Activated gamma-delta T cell treated with Interleukin-2 at 50 U/mL for 16 hours (primary cell): ENCODE measurements at regions not wholly inside any gene's neighbourhood (a gene's known extent, or its start where the extent isn't known, plus 50 kb on each side); places are given as distances from the start of the nearest gene placed in this dataset.

Source experiments
- DNase-seq: peaks from one replicate; pipeline ENCODE4 v3.0.0-alpha.2; 2020

DNA sequence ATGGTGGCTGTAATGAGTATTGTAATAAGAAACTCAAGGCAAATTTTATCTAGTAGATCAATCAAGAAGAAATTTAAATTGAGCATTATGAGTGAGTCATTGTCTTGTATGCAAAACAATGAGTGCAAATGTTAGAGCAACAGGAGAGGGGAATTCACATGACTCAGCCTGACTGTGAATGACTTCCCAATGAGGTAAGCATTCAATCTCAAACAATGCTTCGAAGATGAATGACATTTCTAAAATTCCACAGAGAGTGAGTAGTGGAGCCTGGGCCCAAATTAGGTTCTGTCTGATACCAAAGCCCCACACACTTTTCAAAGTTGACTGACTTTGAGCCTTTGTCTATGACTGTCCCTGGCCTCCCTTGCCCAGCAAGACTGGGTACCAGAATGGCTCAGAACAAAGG is 738.0 kb downstream of the PTPRU start:
- DNase-seq = no peak

DNA sequence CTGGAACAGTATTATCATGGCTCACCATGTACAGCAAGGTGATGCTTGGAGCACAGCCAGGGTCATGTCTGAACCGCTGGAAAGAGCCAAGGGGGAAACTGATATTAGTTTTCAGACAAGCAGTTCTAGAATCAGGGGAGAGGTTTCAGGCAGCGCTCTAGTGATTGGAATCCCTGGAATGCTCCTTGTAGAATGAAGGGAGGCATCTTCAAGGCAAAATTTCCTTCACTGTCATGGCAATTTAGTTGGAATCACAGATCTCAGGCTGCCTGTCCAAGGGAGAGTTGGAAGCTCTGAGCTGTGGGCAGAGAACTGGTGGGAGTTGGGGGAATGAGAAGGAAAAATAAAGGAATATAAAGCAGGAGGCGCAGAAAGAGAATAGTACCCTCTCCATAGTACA is 737.1 kb downstream of the PTPRU start:
- DNase-seq = no peak

DNA sequence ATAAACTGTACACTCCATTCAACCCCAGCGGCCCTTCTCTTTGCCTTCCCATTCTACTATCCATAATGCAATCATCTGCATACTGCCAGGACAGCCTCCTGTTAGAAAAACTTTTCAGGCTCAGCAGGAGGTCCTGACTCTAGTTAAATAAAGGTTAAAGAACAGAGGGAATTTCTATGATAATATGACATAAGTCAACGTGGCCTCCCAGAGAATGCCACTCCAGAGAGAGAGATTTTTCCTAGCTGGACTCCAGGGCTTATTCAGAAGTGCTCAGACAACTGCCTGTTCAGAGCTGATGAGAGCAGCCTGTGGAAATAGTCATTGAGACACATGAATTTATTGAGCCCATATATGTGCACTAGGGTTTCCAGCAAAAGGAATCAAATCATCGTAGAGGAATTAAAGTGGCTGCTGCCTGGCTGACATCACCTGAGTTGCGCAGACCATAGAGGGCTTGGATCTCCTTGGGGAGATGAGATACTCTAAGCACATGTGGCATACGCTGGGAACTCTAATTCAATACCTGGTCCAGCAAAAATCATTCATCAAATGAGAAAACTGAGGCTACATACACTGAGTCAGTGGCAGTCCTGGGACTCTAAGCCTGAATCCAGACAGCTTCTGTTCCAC is 736.2 kb downstream of the PTPRU start:
- no peak for DNase-seq

DNA sequence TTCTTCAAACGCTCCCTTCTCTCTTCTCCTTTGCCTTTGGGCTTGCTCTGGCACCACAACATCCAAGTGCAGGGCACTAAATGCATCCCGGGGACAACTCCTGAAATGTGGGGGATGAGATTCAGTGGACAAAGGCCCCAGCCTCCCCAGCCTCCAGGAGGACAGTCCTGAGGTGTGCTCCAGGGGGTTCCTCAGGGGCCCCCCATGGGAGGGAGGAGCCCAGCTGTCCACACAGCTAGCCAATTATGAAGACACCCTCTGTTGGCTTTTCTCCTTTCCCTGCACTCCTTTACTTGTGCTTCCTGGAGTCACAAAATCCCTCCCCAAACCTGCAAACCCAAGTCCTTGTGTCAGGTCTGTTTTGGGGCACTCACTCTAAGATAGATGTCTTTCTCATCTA is 735.4 kb downstream of the PTPRU start:
- no peak for DNase-seq

DNA sequence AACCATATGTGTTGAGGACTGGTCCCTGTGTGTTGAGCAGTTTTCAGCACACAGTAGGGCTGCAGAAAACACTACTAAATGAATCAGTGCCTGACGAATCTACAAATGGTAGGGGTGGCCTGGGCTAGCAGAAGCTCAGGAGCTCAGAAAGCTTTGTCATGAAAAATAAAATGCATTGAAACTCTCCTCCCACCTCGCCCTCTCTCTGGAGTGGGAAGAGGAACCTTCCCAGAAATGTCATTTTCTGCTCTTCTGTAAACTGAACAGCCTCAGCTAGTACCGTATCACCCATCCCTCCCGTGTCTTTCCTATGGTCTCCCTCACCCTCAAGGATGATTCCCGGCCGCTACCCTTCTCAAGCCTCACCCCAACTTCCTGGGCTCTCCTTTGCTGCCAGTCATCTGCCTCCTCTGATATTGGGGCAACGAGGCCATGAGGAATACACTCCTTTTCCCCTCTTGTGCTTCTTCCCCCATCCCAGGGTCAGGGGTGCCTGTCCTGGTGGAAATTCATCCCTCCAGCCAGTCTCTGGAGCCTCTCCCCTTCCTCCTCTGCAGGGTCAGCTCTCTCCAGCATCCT is 734.5 kb downstream of the PTPRU start:
- no peak for DNase-seq

DNA sequence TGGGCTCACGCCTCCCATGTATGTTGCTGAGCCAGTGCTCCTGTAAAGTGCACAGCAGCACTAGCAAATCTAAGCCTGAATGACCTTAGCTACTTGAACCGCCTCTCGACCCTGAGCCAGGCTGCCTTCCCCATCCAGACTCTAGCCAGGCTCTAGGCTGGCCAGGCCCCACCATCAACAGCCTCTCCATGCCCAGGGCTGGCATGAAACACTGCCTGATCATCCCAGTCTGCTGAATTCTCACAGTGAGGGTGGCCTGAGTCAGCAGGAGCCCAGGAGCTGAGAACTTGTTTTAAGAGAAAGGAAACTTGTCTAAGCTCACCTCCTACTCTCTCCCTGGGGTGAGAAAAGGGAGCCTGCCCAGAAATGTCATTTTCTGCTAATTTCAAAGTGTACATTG is 733.3 kb downstream of the PTPRU start:
- no peak for DNase-seq

DNA sequence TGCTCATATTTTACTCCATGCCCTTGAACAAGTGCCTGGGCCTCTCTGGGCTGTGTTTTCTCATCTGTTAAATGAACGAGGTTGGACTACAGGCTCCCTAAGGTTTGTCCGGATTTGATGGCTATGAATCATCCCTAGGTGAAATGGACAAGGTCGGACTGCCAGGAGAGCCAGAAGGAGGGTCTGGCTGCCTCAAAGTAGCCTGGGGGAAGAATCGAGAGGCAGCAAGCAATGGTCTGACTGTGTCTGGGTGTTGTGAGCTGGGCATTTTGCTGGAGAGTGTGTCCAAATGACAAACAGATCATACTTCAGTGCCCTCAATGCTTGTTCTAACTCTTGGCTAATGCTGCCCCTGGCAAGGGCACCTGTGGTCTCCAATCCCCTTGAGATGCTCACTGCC is 730.9 kb downstream of the PTPRU start:
- no peak for DNase-seq

DNA sequence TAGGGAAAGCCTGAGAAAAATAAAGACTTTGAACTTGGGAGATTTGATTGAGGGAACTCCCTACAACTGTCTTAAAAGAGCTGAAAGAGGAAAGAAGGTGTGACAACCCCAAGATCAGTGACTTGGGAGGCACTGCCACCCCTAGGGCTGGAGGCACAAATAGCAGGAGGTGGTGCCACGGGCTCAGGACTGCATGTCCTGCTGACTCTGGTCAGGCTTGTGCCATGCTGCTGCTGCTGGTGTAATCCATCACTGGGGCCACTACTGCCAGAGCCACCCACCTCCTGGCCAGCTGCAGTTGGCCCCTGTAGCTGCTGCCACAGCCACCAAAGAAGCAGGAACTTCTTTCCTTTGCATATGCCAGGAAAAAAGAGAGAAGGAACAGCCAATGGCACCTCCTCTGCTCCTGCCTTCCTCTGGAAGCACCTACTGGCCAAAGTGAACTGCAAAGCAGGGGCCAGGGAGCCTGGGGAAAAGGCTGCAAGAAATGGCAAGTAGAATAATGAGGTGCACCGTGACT is 730.3 kb downstream of the PTPRU start:
- DNase-seq = no peak

DNA sequence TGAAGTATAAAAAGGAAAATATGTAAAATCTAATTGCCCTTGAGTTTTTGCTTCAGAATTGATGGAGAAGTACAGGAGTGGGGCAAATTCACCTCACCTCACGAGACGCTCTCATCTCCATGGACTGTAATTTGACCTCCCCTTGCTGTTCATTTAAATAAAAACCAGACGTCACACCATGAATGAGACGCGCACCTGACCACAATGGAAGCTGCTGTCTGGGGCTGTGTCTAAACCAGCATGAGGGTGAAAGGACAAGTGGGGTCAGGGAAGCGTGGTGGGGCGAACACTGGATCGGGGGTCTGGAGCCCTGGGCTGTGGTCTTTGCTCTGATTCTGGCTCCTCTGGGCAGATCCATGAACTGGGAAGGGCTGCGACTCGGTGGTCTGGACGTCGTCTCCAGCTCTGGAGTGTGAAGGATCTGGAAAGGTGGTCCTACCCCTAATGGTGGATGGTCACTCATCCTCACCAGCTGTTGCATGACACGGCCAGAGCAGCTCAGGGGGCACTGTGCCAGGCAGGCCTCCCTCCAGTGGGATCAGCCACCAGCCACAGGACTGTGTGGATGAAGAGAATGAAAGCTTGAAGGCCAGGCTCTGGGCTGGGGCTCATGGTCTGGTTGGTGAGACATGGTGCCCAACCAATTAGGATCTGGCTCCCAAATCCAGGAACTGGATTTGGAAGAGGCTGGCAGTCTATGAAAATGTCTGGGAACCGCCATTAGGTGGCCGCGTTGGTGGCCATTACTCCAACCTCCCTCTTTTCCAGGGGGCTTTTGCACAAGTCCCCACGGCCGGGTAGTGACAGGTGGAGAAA is 728.6 kb downstream of the PTPRU start:
- DNase-seq = no peak

DNA sequence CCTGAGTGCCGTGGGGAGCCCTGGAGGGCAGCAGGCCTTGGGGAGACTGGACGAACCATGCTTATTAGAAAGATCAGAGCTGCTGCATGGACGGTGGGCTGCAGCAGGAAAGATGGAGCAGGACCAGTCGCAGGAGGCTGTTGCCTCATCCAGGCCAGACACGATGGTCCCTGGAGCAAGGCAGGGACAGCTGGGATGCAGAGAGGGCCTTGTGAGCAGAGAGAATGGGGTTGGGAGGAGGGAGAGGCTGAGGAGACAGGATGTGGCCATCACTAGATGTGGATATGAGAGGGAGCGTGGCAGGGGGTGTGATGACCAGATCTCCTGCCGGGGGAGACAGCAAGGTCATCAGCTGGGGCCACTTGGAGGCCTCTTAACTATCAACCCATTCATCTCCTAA is 727.6 kb downstream of the PTPRU start:
- no peak for DNase-seq

DNA sequence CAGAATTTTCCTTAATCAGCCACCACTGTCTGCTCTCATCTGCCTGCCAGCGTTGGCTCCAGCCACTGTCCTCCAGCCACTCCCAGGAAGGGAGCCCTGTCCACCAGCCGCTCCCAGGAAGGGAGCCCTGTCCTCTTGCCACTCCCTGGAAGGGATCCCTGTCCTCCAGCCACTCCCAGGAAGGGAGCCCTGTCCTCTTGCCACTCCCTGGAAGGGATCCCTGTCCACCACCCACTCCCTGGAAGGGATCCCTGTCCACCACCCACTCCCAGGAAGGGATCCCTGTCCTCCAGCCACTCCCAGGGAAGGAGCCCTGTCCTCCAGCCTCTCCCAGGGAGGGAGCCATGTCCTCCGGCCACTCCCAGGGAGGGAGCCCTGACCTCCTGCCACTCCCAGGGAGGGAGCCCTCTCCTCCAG is 726.5 kb downstream of the PTPRU start:
- no peak for DNase-seq

DNA sequence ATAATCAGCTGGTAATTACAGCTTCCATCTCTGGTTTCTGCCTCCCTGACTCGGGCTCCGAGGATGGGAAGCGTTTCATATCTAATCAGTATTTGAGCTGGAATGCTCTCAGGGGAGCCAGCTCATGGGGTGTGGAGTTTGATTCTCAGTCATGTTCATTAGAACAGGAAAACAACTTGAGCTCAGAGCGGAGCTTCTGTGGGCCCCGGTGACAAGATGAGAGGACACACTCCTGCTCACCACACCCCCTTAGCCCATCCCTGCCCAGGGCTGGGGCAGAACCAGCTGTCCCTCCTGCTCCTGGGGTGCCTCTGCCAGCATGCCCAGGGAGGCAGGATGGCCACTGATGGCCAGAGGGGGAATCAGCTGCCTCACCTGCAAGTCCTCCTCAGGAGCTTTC is 726.0 kb downstream of the PTPRU start:
- DNase-seq = no peak

DNA sequence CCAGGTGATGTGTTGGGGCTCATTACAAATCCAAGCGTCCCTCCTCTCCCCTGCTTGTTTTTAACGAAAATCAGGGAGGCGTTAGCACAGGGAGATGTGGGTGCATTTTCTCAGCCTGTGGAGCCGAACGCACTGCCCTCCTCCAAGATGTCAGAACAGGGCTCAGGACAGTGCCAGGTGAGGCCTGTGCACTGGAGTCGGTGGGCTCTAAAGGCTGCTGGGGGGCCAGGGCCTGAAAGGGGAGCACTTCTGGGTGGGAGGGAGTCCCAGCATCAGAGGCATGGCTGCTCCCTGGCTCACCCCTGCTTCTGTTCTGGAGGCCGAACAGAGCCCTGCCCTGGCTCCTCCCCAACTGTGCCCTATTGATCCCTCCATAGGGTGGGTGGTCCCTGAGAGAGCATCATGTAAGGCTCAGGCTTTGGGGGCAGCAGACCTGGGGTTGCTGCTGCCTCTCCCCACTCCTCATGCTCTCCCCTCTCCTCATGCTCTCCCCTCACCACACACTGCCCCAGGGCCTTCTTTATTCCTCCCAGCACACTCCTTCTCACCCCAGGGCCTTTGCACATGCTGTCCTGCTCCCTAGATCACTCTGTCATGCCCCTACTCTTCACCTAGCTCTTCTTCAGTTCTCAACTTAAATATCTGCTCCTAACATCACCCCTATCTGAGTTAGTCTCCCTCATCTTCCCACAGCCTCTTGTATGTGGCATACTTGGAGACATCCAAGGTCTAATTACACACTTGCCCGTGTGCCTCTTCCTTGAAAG is 725.2 kb downstream of the PTPRU start:
- DNase-seq = no peak

DNA sequence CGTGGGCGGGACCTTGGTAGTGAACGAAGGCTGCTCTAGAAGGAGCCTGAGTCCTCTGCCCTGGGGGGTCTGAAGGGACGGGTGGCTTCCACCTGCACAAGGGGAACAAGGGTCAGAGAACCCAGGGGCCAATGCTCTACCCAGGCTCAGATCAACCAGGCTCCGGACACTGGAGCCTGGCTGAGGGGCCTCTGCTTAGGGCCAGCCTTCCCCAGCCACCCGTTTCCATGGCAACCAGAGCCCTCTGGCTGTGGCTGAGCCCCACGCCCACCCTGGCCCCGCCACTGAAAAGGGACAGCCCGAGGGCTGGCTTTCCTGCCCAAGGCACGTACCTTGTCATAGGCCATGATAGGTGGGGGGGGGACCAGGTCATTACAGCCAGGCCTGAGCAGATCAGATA is 724.6 kb downstream of the PTPRU start:
- no peak for DNase-seq

DNA sequence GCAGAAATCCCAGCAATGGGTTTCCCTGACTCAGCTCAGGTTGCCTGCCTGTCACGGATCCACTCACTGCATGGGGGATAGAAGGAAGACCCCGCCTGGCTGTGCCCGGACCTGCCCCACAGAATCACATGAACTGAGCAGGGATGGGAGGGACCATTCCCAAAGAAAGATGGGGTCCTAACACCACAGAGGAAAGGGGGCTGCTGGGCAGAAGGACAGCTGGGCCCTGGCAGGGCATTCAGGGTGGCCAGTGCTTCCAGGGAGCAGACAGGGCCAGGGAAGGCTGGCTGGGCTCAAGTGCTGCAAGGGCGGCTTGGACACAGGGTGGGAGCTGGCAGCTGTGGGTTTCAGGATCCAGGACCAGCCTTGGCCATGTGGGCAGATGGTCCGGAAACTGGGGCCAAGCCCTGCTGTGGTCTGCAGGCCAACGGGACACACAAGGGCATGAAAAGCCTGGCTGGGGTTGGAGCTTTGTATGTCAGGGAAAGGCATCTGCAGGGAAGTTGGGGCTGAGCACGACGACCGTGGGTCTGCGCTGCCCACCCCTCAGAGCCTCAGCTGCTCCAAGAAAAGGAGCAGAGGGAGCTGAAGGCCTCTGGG is 723.9 kb downstream of the PTPRU start:
- no peak for DNase-seq

DNA sequence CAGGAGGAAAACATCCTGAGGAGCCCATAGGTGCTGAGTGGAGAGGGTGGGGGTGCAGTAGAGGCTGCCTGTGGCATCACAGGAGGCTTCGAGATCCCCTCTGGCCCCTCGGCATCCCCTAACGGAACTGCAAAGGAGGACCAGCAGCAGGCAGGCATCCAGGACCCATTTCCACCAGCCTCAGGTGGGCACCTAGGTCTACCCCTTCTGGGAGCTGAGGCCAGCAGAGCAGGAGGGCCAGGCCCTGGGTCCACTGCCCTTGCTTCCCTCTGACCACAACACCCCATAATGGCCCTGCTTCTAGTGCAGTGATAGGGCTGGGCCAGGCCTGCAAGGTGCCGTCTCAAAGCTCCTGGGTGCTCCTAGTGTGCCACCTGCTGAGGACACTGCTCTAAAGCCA is 723.0 kb downstream of the PTPRU start:
- no peak for DNase-seq

DNA sequence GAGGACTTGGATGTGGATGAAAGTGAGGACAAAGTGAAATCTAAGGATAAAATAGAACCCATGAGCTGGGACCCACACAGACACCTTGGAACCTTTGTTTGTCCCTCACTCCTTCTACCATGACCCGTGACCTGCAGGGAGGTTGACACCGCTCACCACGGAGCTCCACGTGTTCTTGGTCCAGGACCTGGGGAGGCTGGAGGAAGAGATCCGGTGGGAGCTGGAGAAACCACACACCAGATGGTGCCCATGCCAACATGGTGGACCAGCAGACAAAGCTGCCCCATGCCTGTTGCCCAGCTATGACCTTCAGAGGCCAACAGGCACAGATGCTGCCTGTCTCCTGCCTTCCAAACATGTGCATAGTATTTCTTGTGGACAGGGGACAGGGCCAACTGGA is 721.9 kb downstream of the PTPRU start:
- no peak for DNase-seq

DNA sequence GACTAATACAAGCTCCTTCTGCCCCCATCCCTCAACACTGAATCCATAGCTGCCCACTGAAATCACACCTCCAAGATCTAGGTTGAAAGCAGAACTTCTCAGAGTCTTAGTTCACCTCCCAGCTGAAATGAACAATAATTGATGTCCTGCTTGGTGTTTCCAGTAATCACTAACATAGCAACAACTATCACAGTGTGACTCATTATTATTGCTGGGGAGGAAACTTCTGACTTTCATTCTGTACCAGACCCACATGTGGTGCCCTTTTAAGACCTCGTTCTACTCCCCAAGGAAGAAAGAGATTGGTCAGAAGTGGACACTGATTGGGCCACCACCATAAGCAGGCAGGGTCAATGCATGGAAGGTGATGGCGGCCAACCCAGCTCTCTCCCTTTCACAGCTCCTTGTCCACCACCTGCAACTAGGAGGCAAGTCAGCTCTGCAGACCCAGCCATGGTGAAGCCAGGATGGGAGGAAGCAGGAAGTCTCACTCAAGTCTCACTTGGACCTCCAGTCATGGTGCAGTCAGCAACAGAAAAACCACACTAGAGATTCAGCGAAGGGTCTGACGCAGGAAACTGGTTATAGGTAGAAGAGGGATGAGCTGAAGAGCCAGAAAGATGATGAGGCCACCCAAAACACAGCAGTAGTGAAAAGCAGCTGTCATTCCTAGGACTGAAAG is 720.2 kb downstream of the PTPRU start:
- no peak for DNase-seq

DNA sequence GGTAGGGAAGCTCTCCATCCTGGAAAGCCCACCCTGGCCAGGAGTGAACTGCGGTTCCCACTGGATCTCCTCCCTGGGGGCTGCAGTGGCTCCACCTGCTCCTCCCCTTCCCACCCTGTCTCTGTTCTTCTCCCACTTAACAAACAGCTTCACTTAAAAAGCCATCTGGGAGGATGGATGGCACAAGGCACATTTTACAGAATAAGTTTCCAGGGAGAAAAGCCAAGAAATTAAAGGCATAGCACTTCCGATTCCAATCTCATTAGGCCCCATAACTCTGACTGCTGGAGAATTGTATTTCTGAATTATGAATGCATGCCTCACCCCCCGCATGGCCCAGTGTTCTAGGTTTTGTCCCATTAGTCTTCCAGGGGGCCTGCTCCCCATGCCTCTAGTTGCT is 718.3 kb downstream of the PTPRU start:
- DNase-seq = no peak

DNA sequence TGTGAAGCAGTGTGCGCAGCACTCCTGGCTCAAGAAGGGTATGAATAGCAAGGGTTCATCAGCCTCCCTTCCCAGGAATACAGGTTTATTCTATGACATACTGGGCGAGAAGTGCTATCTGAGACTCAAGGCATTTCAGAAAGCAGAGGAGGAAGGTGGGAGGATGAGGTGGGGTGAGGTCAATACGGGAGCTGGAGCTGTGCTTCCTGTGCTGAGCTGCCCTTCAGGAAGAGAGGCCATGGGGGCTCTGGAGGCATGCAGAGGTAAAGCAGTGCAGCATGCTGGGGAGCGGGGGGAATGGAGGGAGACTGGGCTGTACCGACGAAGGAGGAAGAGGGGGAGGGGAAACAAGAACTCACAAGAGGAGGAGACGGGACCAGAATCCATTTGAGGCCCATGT is 717.6 kb downstream of the PTPRU start:
- DNase-seq = no peak

DNA sequence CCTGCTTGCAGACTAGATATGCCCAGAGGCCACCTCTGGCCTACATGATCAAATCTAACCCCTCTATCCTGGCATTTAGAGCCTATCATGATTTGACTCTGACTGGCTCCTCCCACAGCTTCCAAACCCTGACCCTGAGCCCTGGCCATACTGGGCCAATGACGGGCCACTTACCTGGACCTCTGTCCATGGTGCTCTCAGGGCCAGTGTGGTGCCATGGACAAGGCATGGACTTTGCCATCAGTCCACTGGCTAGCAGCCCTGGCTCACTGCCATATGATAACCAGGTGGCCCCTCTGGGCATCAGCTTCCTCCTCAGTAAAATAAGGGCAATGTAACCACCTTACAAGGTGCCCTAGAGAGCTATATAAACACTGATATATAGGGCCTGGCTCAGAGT is 713.4 kb downstream of the PTPRU start:
- no peak for DNase-seq

DNA sequence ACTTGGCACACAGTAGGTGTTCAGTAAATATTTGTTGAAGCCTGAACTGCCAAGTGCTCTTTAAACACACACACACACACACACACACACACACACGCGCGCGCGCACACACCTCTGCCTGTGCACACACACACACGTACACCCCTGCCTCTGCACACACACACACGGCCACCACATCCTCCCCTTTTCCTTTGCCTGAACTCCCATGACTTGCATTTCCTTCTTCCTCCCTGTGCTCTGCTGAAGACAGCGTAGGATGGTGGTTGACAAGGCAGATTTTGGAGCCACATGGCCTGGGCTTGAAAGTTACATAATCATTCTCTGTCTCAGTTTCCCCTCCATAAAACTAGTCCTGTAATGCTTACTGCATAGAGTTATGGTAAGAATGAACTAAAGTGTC is 712.3 kb downstream of the PTPRU start:
- DNase-seq = no peak
